Thoracic aorta (tissue), 2 donors: ENCODE measurements at regions not wholly inside any gene's neighbourhood (a gene's known extent, or its start where the extent isn't known, plus 50 kb on each side); places are given as distances from the start of the nearest gene placed in this dataset.

Experiments used
- ATAC-seq: fragments of 150-250 bp; one replicate; pipeline ENCODE4 v1.8.0; 2017; ENCODE audit warnings: low read depth; ENCODE audit not compliant: insufficient number of reproducible peaks, low FRiP score
- DNase-seq: peaks from one replicate; pipeline ENCODE4 v3.0.0-alpha.2; 2020; ENCODE audit warnings: low spot score
- H3K27ac ChIP-seq, 2 donors: fragments of 200-600 bp; sonication (generic); 1 replicate in 1 of 2; 2 replicates in 1 of 2; pipeline ENCODE4 v1.5.1; 2016; ENCODE audit warnings: mild to moderate bottlenecking in 2 of 2, moderate library complexity in 2 of 2
- H3K27me3 ChIP-seq: fragments of 200-600 bp; sonication (generic); replicated peaks from 2 replicates; pipeline ENCODE4 v1.6.0; 2016; ENCODE audit warnings: mild to moderate bottlenecking; ENCODE audit not compliant: insufficient read depth
- H3K36me3 ChIP-seq: fragments of 200-600 bp; sonication (generic); one replicate; pipeline ENCODE4 v1.5.1; 2016
- H3K4me1 ChIP-seq, 2 donors: fragments of 200-600 bp; sonication (generic); 1 replicate in 1 of 2; 2 replicates in 1 of 2; pipeline versions ENCODE4 v1.5.1 to v1.6.0; 2016; ENCODE audit warnings: low read depth in 2 of 2, mild to moderate bottlenecking in 1 of 2; ENCODE audit not compliant: control insufficient read depth in 1 of 2
- H3K4me3 ChIP-seq: fragments of 200-600 bp; sonication (generic); 2 replicates; pipeline ENCODE4 v1.5.1; 2016; ENCODE audit warnings: mild to moderate bottlenecking
- H3K9me3 ChIP-seq: fragments of 200-600 bp; sonication (generic); 2 replicates; pipeline ENCODE4 v1.5.1; 2016
- TF ChIP-seq, protein P1 (sequence below): fragments of 200-600 bp; sonication (generic); IDR thresholded peaks from one replicate; pipeline ENCODE4 v1.5.1; 2019; ENCODE audit warnings: antibody characterized with exemption

DNA sequence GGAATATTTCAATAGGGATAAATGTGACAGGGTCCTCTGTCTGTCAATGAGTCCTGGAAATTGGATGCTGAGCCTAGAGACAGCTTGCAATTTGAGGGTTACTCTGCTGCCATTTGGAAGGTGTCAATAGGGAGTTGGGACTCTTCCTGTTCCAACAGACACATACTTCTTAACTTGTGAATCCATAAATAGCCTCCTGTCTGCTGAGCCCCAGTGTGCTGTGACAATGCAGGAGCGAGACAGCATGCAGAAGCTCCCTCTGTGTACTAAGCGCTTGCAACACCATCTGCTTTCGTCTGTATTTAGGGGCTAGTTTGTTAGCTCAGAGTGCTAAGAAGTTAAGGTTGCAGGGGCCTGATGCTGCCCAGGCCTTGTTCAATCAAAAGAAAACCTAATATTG lies 58.5 kb upstream of the GPR12 start:
- Histone ChIP-seq H3K36me3 (no peaks in the 10 kb centered on the region), H3K27me3 (no peaks in the 10 kb centered on the region), H3K9me3 (no peaks in the 10 kb centered on the region), H3K27ac (no peak overlapping the region), H3K4me1 (no peaks in the 10 kb centered on the region), H3K4me3 (no peak overlapping the region)
- TF ChIP-seq, protein P1, sequence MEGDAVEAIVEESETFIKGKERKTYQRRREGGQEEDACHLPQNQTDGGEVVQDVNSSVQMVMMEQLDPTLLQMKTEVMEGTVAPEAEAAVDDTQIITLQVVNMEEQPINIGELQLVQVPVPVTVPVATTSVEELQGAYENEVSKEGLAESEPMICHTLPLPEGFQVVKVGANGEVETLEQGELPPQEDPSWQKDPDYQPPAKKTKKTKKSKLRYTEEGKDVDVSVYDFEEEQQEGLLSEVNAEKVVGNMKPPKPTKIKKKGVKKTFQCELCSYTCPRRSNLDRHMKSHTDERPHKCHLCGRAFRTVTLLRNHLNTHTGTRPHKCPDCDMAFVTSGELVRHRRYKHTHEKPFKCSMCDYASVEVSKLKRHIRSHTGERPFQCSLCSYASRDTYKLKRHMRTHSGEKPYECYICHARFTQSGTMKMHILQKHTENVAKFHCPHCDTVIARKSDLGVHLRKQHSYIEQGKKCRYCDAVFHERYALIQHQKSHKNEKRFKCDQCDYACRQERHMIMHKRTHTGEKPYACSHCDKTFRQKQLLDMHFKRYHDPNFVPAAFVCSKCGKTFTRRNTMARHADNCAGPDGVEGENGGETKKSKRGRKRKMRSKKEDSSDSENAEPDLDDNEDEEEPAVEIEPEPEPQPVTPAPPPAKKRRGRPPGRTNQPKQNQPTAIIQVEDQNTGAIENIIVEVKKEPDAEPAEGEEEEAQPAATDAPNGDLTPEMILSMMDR, result no peak
- DNase-seq (no peak), ATAC-seq (no peak)

DNA sequence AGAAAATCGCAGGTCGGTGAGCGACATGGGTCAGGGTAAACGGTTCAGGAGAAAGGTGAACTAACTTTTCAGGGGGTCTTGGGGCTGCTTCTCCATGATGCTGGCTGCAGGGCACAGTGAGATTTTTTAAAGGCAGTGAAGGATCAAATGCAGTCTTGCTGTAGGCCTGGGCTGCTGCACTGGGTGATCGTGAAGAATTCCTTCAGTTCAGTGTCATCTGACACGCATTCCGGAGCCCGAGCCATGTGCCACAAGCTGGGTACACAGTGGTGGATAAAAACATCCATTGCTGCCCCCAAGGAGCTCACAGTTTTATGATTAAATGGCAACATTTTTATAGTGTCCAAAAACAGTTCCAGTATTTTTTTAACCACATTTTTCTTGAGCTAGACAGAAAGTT lies 56.3 kb upstream of the GPR12 start:
- H3K36me3 ChIP-seq, result no peaks in the 10 kb centered on the region
- no peak overlapping the region for H3K27ac ChIP-seq
- no peaks in the 10 kb centered on the region for H3K4me1 ChIP-seq
- no peak for ATAC-seq
- H3K9me3 ChIP-seq, result no peaks in the 10 kb centered on the region
- TF ChIP-seq, protein P1, result no peak
- no peak for DNase-seq
- no peaks in the 10 kb centered on the region for H3K27me3 ChIP-seq
- H3K4me3 ChIP-seq, result no peak overlapping the region

DNA sequence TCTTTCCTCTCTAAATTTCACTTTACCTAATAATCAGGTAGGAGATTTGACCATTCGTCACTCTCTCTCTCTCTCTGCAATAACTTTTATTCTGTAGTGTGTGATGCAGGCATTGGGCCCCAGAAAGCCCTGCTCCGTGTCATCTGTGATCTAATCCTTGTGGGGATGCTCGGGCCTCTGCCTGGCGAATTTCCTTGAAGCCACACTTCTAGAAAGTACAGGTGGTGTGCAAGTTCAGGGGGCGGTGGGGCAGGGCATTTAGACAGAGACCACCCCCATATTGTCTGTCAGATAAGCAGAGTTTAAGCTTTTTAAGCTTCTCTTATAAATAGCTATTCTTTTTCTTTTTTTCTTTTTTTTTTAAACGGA lies 53.4 kb upstream of the GPR12 start:
- Histone ChIP-seq H3K9me3 (no peaks in the 10 kb centered on the region), H3K4me1 (no peaks in the 10 kb centered on the region), H3K4me3 (no peak overlapping the region), H3K27ac (no peak overlapping the region), H3K36me3 (no peaks in the 10 kb centered on the region), H3K27me3 (no peaks in the 10 kb centered on the region)
- no peak for DNase-seq
- no peak for ATAC-seq
- TF ChIP-seq, protein P1, result no peak

DNA sequence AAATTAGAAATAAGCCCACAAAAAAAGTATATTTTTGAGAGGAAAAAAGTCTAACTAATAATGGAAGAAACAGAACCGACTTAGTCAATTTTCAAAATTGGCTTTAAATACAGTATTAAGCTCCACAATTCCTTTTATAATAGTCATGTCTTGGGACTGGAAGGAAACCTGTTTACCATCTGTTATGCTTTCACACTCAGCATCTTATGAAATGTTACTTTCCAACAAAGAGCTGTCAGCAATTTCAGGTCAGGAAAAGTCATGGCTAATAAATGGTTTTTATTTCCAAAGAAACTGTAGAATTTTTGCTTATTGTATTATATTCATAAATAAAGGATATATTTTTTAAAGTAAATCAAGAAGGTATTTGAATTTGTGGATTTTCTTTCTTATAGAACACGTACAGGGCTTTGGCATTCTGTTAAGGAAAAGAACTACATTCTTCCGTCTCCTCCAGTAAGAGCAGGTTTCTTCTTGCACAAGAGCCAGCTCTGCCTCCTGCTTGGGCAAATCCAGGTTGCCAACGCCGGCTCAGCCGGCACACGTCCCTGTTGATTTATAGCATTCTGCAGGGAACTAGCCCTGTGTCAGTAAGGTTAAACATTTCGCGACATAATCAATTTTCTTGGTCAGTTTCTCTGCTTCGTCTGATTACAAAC lies 52.9 kb upstream of the GPR12 start:
- DNase-seq (no peak), ATAC-seq (no peak)
- no peaks in the 10 kb centered on the region for H3K27me3 ChIP-seq
- no peak overlapping the region for H3K27ac ChIP-seq
- no peaks in the 10 kb centered on the region for H3K9me3 ChIP-seq
- no peaks in the 10 kb centered on the region for H3K36me3 ChIP-seq
- H3K4me3 ChIP-seq, result no peak overlapping the region
- H3K4me1 ChIP-seq, result no peaks in the 10 kb centered on the region
- TF ChIP-seq, protein P1, result no peak

DNA sequence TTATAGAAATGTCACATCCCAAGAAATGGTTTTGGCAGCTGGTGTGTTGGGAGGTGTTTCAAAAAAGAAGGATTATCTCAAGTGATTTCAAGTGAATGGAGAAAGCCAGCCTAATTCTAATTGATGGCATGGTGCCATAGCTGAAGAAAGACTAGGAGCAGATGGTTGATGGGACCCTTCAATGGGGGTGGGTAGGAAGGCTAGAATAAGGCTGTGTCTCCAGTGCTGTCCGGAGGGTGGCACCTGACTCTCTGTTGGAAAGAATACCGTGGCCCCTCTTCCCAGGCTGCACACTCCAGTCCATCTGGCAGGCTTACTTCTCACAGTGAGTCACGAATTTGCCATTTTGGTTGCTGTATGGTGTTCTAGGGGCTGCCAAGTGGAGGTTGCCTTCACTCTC lies 51.0 kb upstream of the GPR12 start:
- no peak overlapping the region for H3K4me3 ChIP-seq
- no peaks in the 10 kb centered on the region for H3K9me3 ChIP-seq
- no peaks in the 10 kb centered on the region for H3K36me3 ChIP-seq
- no peak overlapping the region for H3K27ac ChIP-seq
- ATAC-seq (no peak), DNase-seq (no peak)
- TF ChIP-seq, protein P1, result no peak
- no peaks in the 10 kb centered on the region for H3K27me3 ChIP-seq
- H3K4me1 ChIP-seq, result no peaks in the 10 kb centered on the region
